Chondrocyte (in vitro differentiated cells): ENCODE measurements at regions not wholly inside any gene's neighbourhood (a gene's known extent, or its start where the extent isn't known, plus 50 kb on each side); places are given as distances from the start of the nearest gene placed in this dataset.
"Not testable (repeated sequence)": the region's sequence is repeated elsewhere in the genome, so short reads cannot be mapped to it uniquely, and the experiment has no call there.

Source experiments
- DNase-seq: peaks from one replicate; pipeline ENCODE4 v3.0.0; 2021; ENCODE audit warnings: mixed read lengths, low spot score
- H3K27ac Mint-ChIP-seq: one replicate; pipeline ENCODE4 v1.8.0; 2021; ENCODE audit warnings: mild to moderate bottlenecking, moderate library complexity, mixed read lengths; ENCODE audit not compliant: unreplicated experiment
- H3K27me3 Mint-ChIP-seq: 2 replicates; pipeline ENCODE4 v1.8.0; 2021; ENCODE audit warnings: low read depth, mixed read lengths
- H3K36me3 Mint-ChIP-seq: 2 replicates; pipeline ENCODE4 v1.8.0; 2021; ENCODE audit warnings: low read depth, mixed read lengths
- H3K4me1 Mint-ChIP-seq: 2 replicates; pipeline ENCODE4 v1.8.0; 2021; ENCODE audit warnings: low read depth, mild to moderate bottlenecking, mixed read lengths
- H3K4me3 Mint-ChIP-seq: one replicate; pipeline ENCODE4 v1.8.0; 2021; ENCODE audit warnings: mild to moderate bottlenecking, moderate library complexity, mixed read lengths; ENCODE audit not compliant: unreplicated experiment
- H3K9me3 Mint-ChIP-seq: 2 replicates; pipeline ENCODE4 v1.8.0; 2021; ENCODE audit warnings: low read depth, mixed read lengths
- TF ChIP-seq, protein P1 (sequence below): fragments of 200-600 bp; sonication (generic); IDR thresholded peaks from 2 replicates; pipeline ENCODE4 v1.5.0; 2021; ENCODE audit warnings: antibody characterized with exemption, mild to moderate bottlenecking, moderate library complexity

DNA sequence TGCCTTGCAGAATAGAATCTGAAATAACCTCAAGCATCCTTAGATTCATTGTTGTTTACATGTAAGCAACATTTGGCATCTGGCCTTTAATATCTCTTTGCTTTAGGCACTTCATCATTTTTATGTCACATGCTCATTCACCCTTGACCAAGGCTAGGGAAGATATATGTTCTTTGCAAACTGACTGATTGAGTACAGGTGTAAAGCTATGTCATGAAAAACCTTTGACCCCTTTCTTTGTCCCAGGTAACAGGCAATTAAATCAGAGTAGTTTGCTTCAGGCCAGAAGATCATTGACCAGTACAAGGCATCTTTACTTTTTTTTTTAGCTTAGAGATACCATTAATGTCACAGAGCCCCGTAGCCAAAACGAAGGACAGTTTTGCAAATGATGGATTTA is 520.6 kb downstream of the STK39 start:
- TF ChIP-seq, protein P1, sequence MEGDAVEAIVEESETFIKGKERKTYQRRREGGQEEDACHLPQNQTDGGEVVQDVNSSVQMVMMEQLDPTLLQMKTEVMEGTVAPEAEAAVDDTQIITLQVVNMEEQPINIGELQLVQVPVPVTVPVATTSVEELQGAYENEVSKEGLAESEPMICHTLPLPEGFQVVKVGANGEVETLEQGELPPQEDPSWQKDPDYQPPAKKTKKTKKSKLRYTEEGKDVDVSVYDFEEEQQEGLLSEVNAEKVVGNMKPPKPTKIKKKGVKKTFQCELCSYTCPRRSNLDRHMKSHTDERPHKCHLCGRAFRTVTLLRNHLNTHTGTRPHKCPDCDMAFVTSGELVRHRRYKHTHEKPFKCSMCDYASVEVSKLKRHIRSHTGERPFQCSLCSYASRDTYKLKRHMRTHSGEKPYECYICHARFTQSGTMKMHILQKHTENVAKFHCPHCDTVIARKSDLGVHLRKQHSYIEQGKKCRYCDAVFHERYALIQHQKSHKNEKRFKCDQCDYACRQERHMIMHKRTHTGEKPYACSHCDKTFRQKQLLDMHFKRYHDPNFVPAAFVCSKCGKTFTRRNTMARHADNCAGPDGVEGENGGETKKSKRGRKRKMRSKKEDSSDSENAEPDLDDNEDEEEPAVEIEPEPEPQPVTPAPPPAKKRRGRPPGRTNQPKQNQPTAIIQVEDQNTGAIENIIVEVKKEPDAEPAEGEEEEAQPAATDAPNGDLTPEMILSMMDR: no peak
- peaks cover 6% of the 10 kb centered on the region for H3K4me1 Mint-ChIP-seq
- no peak overlapping the region for H3K27ac Mint-ChIP-seq
- H3K9me3 Mint-ChIP-seq: no peaks in the 10 kb centered on the region
- H3K27me3 Mint-ChIP-seq: no peaks in the 10 kb centered on the region
- no peak for DNase-seq
- H3K4me3 Mint-ChIP-seq: no peak overlapping the region
- H3K36me3 Mint-ChIP-seq: no peaks in the 10 kb centered on the region

DNA sequence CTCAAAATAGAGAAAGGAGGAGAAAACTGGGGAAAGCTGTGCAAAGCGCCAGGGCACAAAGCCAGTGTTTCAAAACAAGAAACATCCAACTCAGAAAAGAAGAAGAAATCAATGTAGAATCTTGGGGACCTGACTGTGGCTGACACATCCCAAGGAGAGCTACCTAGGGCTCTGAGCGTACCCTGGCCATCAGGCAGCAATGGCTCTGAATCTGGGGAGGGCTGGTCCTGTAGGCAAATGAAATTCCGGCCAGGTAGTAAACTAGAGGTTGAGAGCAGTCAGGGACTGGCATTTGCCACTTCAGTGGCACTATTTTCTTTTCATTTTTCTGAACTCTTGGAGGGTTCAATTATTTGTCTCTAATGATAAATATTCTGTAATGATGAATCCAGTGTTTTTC is 525.8 kb downstream of the STK39 start:
- H3K4me3 Mint-ChIP-seq: no peak overlapping the region
- H3K27ac Mint-ChIP-seq: no peak overlapping the region
- no peaks in the 10 kb centered on the region for H3K36me3 Mint-ChIP-seq
- no peak for DNase-seq
- H3K4me1 Mint-ChIP-seq: no peaks in the 10 kb centered on the region
- peaks cover 2% of the 10 kb centered on the region for H3K27me3 Mint-ChIP-seq
- TF ChIP-seq, protein P1: no peak
- H3K9me3 Mint-ChIP-seq: no peaks in the 10 kb centered on the region

DNA sequence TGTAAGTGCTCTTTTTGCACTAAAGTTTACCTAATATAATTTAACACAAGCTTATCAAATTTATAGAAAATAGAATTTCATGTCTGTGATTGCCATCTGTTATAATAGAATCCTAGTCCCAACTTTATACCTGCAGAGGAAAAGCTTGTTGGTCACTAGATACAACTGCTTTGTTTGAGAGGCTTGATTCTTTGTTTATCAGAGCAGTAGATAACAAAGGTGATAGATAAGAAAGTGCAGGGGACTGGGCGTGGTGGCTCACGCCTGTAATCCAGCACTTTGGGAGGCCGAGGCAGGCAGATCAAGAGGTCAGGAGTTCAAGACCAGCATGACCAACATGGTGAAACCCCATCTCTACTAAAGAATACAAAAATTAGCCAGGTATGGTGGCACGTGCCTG is 528.0 kb downstream of the STK39 start:
- H3K4me3 Mint-ChIP-seq: no peak overlapping the region
- peaks cover 2% of the 10 kb centered on the region for H3K27me3 Mint-ChIP-seq
- no peak for DNase-seq
- H3K9me3 Mint-ChIP-seq: peaks cover 3% of the 10 kb centered on the region
- no peak overlapping the region for H3K27ac Mint-ChIP-seq
- TF ChIP-seq, protein P1: no peak
- H3K36me3 Mint-ChIP-seq: peaks cover 2% of the 10 kb centered on the region
- no peaks in the 10 kb centered on the region for H3K4me1 Mint-ChIP-seq

DNA sequence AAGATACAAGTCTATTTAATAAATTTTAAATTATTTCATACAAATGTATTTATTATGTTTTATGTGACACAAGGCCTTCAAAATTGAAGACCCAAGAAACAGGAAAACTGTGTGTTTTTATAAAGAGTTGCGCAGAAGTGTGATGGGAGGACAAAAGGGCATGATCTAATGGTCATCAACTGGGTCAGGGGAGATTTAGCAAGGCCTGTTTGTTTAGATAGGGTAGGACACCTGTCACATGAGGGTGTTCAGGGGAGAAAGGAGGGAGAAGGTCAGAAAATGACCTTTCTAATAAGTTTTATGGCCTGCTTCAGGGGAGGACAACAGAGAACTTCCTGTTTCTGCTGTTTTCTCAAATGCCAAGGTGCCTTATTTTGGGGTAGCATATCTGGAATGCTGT is 528.8 kb downstream of the STK39 start:
- Mint-ChIP-seq H3K36me3 (peaks cover 2% of the 10 kb centered on the region), H3K9me3 (peaks cover 3% of the 10 kb centered on the region), H3K27me3 (peaks cover 2% of the 10 kb centered on the region), H3K27ac (no peak overlapping the region), H3K4me3 (no peak overlapping the region), H3K4me1 (no peaks in the 10 kb centered on the region)
- TF ChIP-seq, protein P1: no peak
- no peak for DNase-seq

DNA sequence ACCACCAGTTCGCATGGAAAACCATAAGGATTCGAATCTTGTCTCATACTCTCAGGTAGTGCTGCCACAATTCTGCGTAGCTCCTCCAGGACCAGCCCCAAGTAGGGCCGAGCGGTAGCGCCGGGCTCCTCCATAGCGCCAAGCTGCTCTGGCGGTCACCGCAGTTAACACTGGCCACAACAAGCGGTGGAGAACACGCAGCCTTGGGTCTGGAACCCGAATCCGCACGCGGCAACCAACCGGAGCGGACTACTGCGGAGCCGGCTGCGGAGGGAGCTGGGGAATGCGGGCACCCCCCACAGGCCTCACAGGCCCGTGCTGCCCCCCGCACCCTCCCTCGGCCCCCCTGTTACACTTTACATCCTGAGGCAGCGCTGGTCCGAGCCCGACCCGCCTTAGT is 531.5 kb downstream of the STK39 start:
- Mint-ChIP-seq H3K27me3 (no peaks in the 10 kb centered on the region), H3K4me3 (no peak overlapping the region), H3K27ac (no peak overlapping the region), H3K36me3 (peaks cover 2% of the 10 kb centered on the region), H3K9me3 (peaks cover 3% of the 10 kb centered on the region), H3K4me1 (no peaks in the 10 kb centered on the region)
- no peak for DNase-seq
- TF ChIP-seq, protein P1: no peak

DNA sequence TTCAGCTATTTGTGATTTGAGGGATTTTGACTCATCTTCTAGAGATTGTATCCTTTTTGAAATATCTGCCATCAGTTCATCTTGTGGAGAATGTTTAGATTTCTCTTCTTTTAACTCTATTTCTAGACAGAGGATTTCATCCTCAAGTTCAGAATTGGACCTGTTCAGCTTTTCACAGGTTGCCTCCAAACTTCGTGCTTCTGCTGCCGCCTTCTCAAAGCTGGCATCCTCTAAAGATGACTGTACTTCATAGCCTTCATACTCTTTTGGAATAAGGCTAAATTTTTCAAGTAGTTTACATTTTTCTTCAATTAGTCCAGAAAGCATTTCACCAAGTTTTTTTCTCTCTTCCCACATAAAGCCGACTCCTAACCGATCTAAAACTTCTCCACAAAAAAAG is 531.9 kb downstream of the STK39 start:
- not testable (repeated sequence) for H3K27ac Mint-ChIP-seq, H3K9me3 Mint-ChIP-seq, H3K36me3 Mint-ChIP-seq, H3K4me1 Mint-ChIP-seq, H3K27me3 Mint-ChIP-seq, H3K4me3 Mint-ChIP-seq, DNase-seq
